Astrocyte (in vitro differentiated cells and primary cell): ENCODE measurements at regions not wholly inside any gene's neighbourhood (a gene's known extent, or its start where the extent isn't known, plus 50 kb on each side); places are given as distances from the start of the nearest gene placed in this dataset.

Experiments used
- CTCF ChIP-seq: IDR thresholded peaks from 2 replicates; pipeline ENCODE4 v1.5.1; 2011; ENCODE audit warnings: low read depth, mild to moderate bottlenecking, inconsistent platforms, low read length, moderate library complexity; ENCODE audit not compliant: insufficient read depth
- EZH2 ChIP-seq: IDR thresholded peaks from 2 replicates; pipeline ENCODE4 v1.6.1; 2012; ENCODE audit warnings: mild to moderate bottlenecking, low read length, inconsistent platforms; ENCODE audit not compliant: insufficient read depth

GRCh38 chr9:82563094-82563493, 499.8 kb downstream of the RASEF start:
- TF ChIP-seq EZH2 (no peak), CTCF (no peak)
